Left renal cortex interstitium (tissue), 4 donors: ENCODE measurements at regions not wholly inside any gene's neighbourhood (a gene's known extent, or its start where the extent isn't known, plus 50 kb on each side); places are given as distances from the start of the nearest gene placed in this dataset.
"Not testable (repeated sequence)": the region's sequence is repeated elsewhere in the genome, so short reads cannot be mapped to it uniquely, and the experiment has no call there.

Experiments
- DNase-seq, 4 donors: peaks; one replicate each; pipeline ENCODE4 v3.0.0-alpha.2; 2013; ENCODE audit warnings: low read depth in 4 of 4, low spot score in 2 of 4, missing footprints in 1 of 4

- DNase-seq: no peak
These were observed 160.3 kb downstream of the PTPRU start for GRCh38 chr1:29396438-29397255.

DNA sequence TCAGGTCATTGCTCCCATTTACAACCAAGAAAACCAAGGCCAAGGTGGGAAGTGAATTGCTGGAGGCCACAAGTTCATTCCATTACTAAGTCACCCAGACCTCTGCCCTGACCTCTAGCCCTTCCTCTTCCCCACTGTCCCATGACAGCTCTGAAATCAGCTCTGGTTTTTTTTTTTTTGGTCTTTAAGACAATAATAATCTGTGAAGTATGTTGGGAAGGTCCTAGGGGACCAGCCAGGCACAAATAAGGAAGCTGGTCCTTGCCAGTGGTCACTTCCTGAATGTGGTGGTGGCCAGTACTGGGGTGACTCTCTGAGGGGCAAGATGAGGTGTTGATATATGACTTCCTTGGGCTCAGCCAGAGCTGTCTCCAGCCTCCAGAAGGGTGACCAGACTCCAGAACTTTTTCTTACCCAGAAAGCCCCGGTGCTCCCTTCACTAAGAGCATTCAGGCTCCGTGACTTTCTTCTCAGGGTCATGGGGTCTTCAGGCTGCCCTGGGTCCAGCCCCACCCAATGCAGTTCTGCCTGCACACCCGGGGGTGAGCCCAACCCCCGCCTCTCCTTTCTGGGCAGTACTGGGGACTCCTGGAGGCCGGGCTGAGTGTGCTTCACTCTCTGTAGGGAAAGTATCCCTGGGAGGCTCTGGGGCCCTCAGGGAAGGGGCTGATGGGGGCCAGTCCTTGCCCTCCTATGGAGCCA, 159.6 kb downstream of the PTPRU start:
- no peak for DNase-seq

- no peak for DNase-seq
These were observed 158.4 kb downstream of the PTPRU start for GRCh38 chr1:29394521-29395225.

DNA sequence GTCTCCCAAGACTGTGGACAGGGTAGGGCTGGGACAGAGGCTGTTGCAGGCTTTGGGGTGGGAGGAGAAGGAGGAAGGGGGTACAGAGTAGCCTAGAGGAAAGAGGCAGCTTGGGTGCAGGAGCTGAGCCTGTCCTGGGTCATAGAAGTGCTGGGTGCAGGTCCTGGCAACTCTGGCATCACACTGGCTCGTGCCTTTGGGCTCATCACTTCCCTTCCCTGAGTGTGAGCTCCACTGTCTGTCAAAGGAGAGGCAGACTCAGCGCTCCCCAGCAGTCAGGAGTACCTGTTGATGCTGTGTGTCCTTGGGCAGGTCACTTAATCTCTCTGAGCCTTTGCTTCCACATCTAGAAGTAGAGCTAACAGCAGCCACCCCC, 157.1 kb downstream of the PTPRU start:
- DNase-seq: no peak

DNA sequence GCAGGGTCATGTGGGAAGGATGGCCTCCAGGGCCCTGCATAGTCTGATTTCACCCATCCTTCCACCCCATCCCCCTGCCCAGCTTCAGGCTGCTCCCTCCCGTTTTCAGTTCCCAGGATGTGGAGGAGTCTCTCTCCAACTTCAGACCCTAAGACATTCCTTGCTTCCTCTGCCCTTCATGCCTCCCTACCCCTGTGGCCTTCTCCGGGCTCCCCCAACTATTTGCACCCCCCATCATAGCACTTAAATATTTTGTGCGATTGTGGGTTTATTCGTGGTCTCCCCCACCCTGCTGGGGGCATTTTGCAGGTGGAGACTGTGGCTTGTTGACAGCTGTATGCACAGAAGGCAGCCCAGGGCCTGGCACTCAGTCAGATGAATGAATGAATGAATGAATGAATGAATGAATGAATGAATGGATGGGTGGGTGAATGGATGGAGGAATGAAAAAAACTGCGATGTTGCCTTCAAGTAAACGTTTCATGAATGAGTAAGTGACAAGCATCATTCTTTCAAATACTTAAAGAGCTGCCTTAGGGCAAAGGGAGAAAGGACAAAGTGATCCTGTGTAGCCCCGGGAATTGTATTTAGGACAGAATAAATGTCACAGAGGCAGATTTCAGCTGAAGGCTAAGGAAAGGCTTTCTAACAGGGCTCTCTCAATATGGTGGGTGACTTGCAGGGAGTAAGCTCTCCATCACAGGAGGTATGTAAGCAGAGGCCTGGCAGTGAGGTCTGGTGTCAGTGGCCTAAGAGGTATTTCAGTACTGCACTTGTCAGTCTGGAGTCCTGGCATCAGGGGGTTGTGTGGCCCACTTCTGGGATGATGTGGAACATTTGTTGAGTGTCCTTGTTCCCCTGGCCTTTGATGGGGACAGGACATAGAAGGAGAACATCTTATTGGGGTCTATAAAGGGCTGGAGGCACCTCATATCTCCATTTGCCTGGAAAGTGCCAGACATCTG, 156.4 kb downstream of the PTPRU start:
- no peak for DNase-seq

GRCh38 chr1:29392036-29392435, 155.7 kb downstream of the PTPRU start:
- DNase-seq: no peak

DNA sequence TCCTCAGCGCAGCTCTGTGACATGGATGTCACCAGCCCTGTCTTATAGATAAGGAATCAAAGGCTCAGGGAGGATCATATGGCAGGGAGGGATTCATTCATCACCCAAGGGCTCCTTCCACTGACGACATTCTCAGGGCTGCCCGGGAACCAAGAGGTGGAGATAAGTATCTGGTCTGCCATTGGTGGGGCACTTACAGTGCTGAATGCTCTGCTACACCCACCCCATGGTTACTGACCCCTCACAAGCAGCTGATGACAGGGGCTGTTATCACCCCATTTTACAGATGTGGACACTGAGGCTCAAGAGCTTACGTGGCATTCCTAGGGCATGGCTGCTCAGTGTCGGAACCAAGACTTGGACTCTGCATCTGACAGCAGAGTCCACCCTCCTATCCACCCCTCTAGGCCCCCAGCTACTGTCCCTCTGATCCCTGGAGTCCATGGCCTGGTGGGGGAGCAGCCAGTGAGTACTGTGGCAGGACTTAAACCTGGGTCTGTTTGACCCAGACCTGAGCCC, 155.1 kb downstream of the PTPRU start:
- DNase-seq: no peak

DNA sequence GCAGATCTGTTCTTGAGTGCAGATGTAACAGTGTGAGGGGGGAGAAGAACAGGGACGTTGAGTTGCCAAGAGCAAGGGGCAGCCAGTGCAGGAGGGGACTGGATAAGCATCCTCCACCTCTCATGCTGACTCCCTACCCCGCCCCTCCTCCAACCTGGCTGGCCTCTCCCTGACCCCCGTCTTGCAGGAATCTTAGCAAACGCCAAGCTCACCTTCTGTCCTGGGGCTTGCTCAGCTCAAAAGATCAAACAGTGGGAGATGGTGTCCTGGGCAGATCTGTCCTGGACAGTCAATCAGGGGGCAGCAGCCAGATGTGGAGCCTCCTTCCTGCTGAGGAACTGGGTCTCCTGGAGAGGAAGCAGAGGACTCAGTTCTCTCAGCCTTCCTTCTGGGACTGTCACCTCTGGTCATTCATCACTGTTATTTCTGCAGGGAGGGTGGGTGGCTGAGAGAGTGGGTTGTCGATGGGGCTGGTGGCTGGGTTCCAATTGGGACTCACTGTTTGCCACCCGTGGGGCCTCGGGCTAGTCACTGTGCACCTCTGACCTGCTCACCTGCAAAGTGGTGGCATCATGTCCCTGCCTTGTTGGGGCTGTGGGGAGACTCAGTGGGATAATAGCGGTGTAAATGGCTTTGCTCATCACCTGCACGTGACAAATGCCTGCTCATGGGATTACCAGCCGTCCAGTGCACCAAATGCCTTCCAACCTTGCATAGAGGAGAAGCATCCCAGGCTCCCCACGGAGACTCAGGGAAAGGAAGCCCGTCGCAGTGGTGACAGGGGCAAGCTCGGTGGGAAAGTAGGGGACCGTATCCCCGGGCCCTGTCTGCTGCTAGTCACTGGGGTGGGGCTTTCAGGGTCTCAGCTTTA, 154.4 kb downstream of the PTPRU start:
- DNase-seq: no peak

- DNase-seq: no peak
These were observed 153.8 kb downstream of the PTPRU start for GRCh38 chr1:29390075-29390474.

DNA sequence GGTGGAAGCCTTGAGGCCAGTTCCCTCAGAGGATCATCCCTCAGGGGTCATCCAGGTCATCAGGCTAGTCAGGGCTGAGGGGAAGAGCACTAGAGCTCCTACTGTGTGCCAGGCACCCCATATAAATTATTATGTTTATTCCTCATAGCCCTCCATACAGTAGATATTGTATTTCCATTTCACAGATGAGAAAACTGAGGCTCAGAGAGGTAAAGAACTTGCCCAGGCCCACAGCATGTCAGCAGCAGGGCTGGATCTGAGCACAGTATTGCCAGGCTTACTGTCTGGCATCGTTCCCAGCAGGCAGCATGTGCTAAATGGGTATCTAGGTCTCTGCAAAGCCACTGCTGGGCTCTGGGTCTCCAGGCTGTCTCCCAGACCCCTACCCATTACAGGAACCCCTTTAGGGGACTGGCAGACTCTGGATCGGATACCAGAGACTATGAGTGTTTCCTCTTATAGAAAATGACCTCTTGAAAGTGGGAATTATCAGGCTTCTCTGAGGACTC, 153.3 kb downstream of the PTPRU start:
- DNase-seq: no peak

GRCh38 chr1:29388884-29389283, 152.6 kb downstream of the PTPRU start:
- no peak for DNase-seq

GRCh38 chr1:29388170-29388569, 151.8 kb downstream of the PTPRU start:
- no peak for DNase-seq

DNA sequence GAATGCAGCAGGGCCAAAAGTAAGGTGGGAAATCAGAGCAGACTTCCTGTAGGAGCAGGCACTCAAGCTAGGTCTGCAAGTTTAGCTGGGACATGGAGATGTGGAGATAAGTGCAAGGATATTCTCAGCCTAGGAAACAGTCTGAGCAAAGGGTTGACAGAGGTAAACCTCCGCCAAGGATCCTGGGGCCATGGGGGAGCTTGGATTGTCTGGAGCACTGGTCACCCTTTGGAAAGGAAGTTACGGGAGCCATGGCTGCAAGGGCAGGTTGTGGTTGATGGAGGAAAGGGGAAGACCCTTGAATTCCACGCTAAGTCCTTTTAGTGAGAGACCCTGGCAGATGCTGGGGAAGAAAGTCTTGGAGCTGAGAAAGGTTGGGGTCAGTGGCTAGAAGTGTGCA, 150.9 kb downstream of the PTPRU start:
- DNase-seq: no peak

DNA sequence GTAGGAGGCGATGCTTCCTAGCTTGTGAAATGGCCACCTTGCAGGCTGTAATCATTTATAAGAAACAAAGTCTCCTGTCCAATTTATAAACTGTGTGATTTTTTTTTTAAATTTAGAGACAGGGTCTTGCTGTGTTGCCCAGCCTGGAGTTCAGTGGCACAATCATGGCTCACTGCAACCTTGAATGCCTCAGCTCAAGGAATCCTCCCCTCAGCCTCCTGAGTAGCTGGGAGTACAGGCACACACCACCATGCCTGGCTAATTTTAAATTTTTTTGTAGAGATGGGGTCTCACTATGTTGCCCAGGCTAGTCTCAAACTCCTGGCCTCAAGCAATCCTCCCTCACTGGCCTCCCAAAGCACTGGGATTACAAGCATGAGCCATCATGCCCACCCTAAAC, 150.1 kb downstream of the PTPRU start:
- DNase-seq: not testable (repeated sequence)

- no peak for DNase-seq
These were observed 149.6 kb downstream of the PTPRU start for GRCh38 chr1:29385966-29386365.

GRCh38 chr1:29384496-29385015, 148.2 kb downstream of the PTPRU start:
- no peak for DNase-seq

DNA sequence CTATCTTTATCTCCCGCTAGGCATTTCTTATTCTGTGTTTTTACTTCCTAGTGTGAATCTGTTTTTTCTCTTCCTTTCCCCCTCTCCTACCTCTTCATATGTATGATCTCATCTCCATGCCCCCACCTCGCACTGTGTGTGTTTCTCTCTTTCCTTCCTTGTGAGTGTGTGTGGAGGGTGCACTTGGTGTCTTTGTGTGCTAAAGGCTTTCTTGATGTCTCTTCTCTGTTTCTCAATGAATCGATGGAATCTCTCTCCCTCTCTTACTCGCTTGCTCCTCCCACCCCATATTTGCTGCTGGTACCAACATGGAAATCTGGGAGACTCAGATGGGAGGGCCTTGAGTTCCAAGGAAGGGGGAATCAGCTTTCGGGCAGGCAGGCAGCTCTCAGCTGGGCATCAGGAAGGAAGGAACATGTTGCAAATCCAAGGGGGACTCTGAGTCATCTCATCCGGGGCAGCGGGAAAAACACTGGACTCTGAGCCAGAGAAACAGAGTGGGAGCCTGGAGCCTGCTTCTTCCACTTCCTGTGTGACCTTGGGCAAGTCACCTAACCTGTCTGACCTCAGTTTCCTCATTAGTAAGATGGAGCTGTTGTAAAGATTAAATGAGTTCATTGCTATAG, 147.5 kb downstream of the PTPRU start:
- no peak for DNase-seq
